Vagina (tissue), 2 donors: ENCODE measurements at regions not wholly inside any gene's neighbourhood (a gene's known extent, or its start where the extent isn't known, plus 50 kb on each side); places are given as distances from the start of the nearest gene placed in this dataset.

Experiments
- DNase-seq, 2 donors: peaks; one replicate each; pipeline ENCODE4 v3.0.0-alpha.2; 2017; ENCODE audit errors: extremely low spot score in 2 of 2
- H3K27ac ChIP-seq: fragments of 200-600 bp; sonication (generic); one replicate; pipeline ENCODE4 v1.5.1; 2019
- H3K27me3 ChIP-seq: fragments of 200-600 bp; sonication (generic); one replicate; pipeline ENCODE4 v1.5.1; 2019
- H3K36me3 ChIP-seq, 2 donors: fragments of 200-600 bp; sonication (generic); one replicate each; pipeline ENCODE4 v1.5.1; 2017 to 2019
- H3K4me1 ChIP-seq: fragments of 200-600 bp; sonication (generic); one replicate; pipeline ENCODE4 v1.5.1; 2019
- H3K4me3 ChIP-seq, 2 donors: fragments of 200-600 bp; sonication (generic); 1 replicate in 1 of 2; 2 replicates in 1 of 2; pipeline ENCODE4 v1.5.1; 2016 to 2019
- H3K9me3 ChIP-seq: fragments of 200-600 bp; sonication (generic); one replicate; pipeline ENCODE4 v1.5.1; 2019
- CTCF ChIP-seq, 3 experiments: fragments of 450-650 bp in 2 of 3; fragments of 200-600 bp in 1 of 3; sonication (generic) in 1 of 3; IDR thresholded peaks; one replicate each; pipeline ENCODE4 v1.5.1; 2017 to 2019; ENCODE audit warnings: antibody characterized with exemption in 3 of 3, mild to moderate bottlenecking in 2 of 3, moderate library complexity in 2 of 3
- POLR2A ChIP-seq, 2 donors: fragments of 450-650 bp; IDR thresholded peaks; one replicate each; pipeline ENCODE4 v1.6.1; 2017; ENCODE audit warnings: antibody characterized with exemption in 2 of 2, mild to moderate bottlenecking in 2 of 2, moderate library complexity in 2 of 2
- POLR2AphosphoS5 ChIP-seq, 2 donors: sonication (generic); formaldehyde crosslinking; IDR thresholded peaks; one replicate each; pipeline ENCODE4 v1.9.0; 2017; ENCODE audit warnings: antibody characterized with exemption in 2 of 2, mild to moderate bottlenecking in 2 of 2, low read depth in 1 of 2; ENCODE audit not compliant: insufficient read depth in 1 of 2
- intact Hi-C: fragments of 100-400 bp; cut with DNase I; formaldehyde crosslinking; loops from one replicate; pipeline ENCODE4 v1.15.1; 2023

GRCh38 chr13:67763984-67764383 lies 533.8 kb upstream of the PCDH9 start:
- Histone ChIP-seq H3K27me3 (no peaks in the 10 kb centered on the region), H3K4me3 (no peak overlapping the region), H3K27ac (no peak overlapping the region), H3K9me3 (no peaks in the 10 kb centered on the region), H3K36me3 (no peaks in the 10 kb centered on the region), H3K4me1 (no peaks in the 10 kb centered on the region)
- no peak for DNase-seq
- intact Hi-C loops = no loop called here
- no peak for TF ChIP-seq POLR2A (IDR thresholded peaks at IDR 0.05)
- no peak for TF ChIP-seq POLR2AphosphoS5 (IDR thresholded peaks at IDR 0.05; ENCODE audit: insufficient read depth in 1 of 2, low read depth in 1 of 2)
- no peak for TF ChIP-seq CTCF (IDR thresholded peaks at IDR 0.05)

GRCh38 chr13:67763384-67763783 lies 533.2 kb upstream of the PCDH9 start:
- no peaks in the 10 kb centered on the region for H3K36me3 ChIP-seq
- no peak overlapping the region for H3K27ac ChIP-seq

GRCh38 chr13:67758975-67759374 lies 528.8 kb upstream of the PCDH9 start:
- intact Hi-C loops = loop anchor here (10.0 kb wide), 1 partner anchor 386 kb away; no protein-coding TSS in a partner anchor
- Histone ChIP-seq H3K27ac (no peak overlapping the region), H3K9me3 (no peaks in the 10 kb centered on the region), H3K27me3 (no peaks in the 10 kb centered on the region), H3K4me1 (no peaks in the 10 kb centered on the region), H3K4me3 (no peak overlapping the region), H3K36me3 (no peaks in the 10 kb centered on the region)
- DNase-seq = no peak
- no peak for TF ChIP-seq POLR2AphosphoS5 (IDR thresholded peaks at IDR 0.05; ENCODE audit: insufficient read depth in 1 of 2, low read depth in 1 of 2)
- TF ChIP-seq CTCF (IDR thresholded peaks at IDR 0.05) = no peak

More at GRCh38 chr13:67763384-67763783, 533.2 kb upstream of the PCDH9 start:
- intact Hi-C loops = no loop called here
- no peak overlapping the region for H3K4me3 ChIP-seq
- DNase-seq = no peak
- TF ChIP-seq CTCF (IDR thresholded peaks at IDR 0.05) (no peak), POLR2A (IDR thresholded peaks at IDR 0.05) (no peak), POLR2AphosphoS5 (IDR thresholded peaks at IDR 0.05; ENCODE audit: insufficient read depth in 1 of 2, low read depth in 1 of 2) (no peak)
- H3K27me3 ChIP-seq = no peaks in the 10 kb centered on the region
- H3K4me1 ChIP-seq = no peaks in the 10 kb centered on the region
- no peaks in the 10 kb centered on the region for H3K9me3 ChIP-seq

GRCh38 chr13:67754012-67754411 lies 523.9 kb upstream of the PCDH9 start:
- no peaks in the 10 kb centered on the region for H3K9me3 ChIP-seq
- DNase-seq = no peak
- H3K4me1 ChIP-seq = no peaks in the 10 kb centered on the region
- no peak overlapping the region for H3K27ac ChIP-seq
- no peaks in the 10 kb centered on the region for H3K36me3 ChIP-seq
- H3K27me3 ChIP-seq = no peaks in the 10 kb centered on the region
- H3K4me3 ChIP-seq = no peak overlapping the region
- intact Hi-C loops = loop anchor here (10.0 kb wide), 1 partner anchor 391 kb away; no protein-coding TSS in a partner anchor
- no peak for TF ChIP-seq POLR2A (IDR thresholded peaks at IDR 0.05)
- no peak for TF ChIP-seq CTCF (IDR thresholded peaks at IDR 0.05)
- TF ChIP-seq POLR2AphosphoS5 (IDR thresholded peaks at IDR 0.05; ENCODE audit: insufficient read depth in 1 of 2, low read depth in 1 of 2) = no peak

GRCh38 chr13:67752759-67753158 lies 522.6 kb upstream of the PCDH9 start:
- DNase-seq = no peak
- Histone ChIP-seq H3K4me3 (no peak overlapping the region), H3K27ac (no peak overlapping the region), H3K36me3 (no peaks in the 10 kb centered on the region), H3K27me3 (no peaks in the 10 kb centered on the region), H3K4me1 (no peaks in the 10 kb centered on the region), H3K9me3 (no peaks in the 10 kb centered on the region)
- no peak for TF ChIP-seq POLR2A (IDR thresholded peaks at IDR 0.05)
- no peak for TF ChIP-seq POLR2AphosphoS5 (IDR thresholded peaks at IDR 0.05; ENCODE audit: insufficient read depth in 1 of 2, low read depth in 1 of 2)
- TF ChIP-seq CTCF (IDR thresholded peaks at IDR 0.05) = no peak
- intact Hi-C loops = loop anchor here (10.0 kb wide), 1 partner anchor 392 kb away; no protein-coding TSS in a partner anchor
